HEK293 (cell line): ENCODE measurements at regions not wholly inside any gene's neighbourhood (a gene's known extent, or its start where the extent isn't known, plus 50 kb on each side); places are given as distances from the start of the nearest gene placed in this dataset.
A peak's percentile ranks its signal among the peaks of the same experiment; 100 is the strongest.

Experiments
- HIC1 ChIP-seq: fragments of 450-650 bp; formaldehyde crosslinking; IDR thresholded peaks from 2 replicates; pipeline ENCODE4 v1.5.1; 2016; ENCODE audit warnings: missing biosample characterization, missing genetic modification characterization
- SP7 ChIP-seq: fragments of 450-650 bp; formaldehyde crosslinking; IDR thresholded peaks from 2 replicates; pipeline ENCODE4 v1.5.1; 2016; ENCODE audit warnings: missing biosample characterization, missing genetic modification characterization
- TF ChIP-seq, protein P1 (sequence below): fragments of 450-650 bp; formaldehyde crosslinking; IDR thresholded peaks from 2 replicates; pipeline ENCODE4 v1.5.1; 2017; ENCODE audit warnings: missing biosample characterization, missing genetic modification characterization

DNA sequence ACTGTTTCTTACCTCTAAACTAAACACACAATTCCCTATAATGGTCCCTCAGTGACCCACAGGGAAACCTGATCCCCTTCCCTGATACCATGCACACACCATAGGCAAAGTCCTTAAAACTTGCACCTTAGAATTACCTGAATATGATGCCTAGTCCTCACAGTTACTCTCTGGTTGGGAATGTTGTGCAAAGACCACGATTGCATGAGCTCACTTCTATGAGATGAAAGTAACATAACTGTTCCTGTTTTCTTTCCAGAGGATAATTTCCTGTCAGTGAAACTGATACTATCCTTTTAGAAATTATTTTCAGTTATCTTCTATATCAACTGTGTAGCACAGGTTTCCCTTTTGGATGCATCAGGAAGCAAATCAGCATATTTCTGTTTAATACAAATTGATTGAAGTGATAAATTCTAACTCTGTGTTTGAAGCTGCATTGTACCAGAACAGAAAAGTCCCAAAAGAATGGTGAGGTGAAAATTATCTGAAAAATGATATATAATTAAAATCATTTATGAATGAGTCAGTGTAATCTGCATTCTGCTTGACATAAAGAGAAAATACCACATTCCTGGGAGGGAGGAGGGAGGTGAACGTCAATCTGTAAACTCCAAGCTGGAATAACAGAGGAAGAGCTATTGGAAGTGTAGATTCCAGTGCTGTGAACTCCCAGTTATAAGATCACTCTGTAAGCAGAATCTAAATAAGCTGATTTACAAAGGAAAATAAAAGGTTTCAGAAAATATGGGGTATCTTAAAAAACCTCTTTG, 51.2 kb upstream of the TNFAIP8 start (continued):
- TF ChIP-seq HIC1: no peak
- peak; percentile 62 for TF ChIP-seq SP7 (tag by site-specific recombination)
- TF ChIP-seq, protein P1, sequence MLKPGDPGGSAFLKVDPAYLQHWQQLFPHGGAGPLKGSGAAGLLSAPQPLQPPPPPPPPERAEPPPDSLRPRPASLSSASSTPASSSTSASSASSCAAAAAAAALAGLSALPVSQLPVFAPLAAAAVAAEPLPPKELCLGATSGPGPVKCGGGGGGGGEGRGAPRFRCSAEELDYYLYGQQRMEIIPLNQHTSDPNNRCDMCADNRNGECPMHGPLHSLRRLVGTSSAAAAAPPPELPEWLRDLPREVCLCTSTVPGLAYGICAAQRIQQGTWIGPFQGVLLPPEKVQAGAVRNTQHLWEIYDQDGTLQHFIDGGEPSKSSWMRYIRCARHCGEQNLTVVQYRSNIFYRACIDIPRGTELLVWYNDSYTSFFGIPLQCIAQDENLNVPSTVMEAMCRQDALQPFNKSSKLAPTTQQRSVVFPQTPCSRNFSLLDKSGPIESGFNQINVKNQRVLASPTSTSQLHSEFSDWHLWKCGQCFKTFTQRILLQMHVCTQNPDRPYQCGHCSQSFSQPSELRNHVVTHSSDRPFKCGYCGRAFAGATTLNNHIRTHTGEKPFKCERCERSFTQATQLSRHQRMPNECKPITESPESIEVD (tag by site-specific recombination): peak; percentile 22; the same call in 1 of the 2 replicates
- TF ChIP-seq, all 188 proteins: peak for 8
